GM23248 (cell line): ENCODE measurements at regions not wholly inside any gene's neighbourhood (a gene's known extent, or its start where the extent isn't known, plus 50 kb on each side); places are given as distances from the start of the nearest gene placed in this dataset.

Experiments
- DNase-seq: peaks from one replicate; pipeline ENCODE4 v3.0.0-alpha.2; 2015
- H2AFZ ChIP-seq: fragments of 200-600 bp; sonication (generic); 2 replicates; pipeline ENCODE4 v1.6.1; 2016; ENCODE audit warnings: antibody characterized with exemption
- H3F3A ChIP-seq: fragments of 200-600 bp; sonication (generic); 2 replicates; pipeline ENCODE4 v1.6.1; 2016; ENCODE audit warnings: mild to moderate bottlenecking, antibody characterized with exemption, mixed run types; ENCODE audit not compliant: insufficient read depth
- H3K27ac ChIP-seq: fragments of 200-600 bp; sonication (generic); 2 replicates; pipeline ENCODE4 v1.5.1; 2016; ENCODE audit warnings: mild to moderate bottlenecking
- H3K27me3 ChIP-seq: fragments of 200-600 bp; sonication (generic); replicated peaks from 2 replicates; pipeline ENCODE4 v1.6.1; 2016; ENCODE audit warnings: mild to moderate bottlenecking; ENCODE audit not compliant: insufficient read depth
- H3K36me3 ChIP-seq: fragments of 200-600 bp; sonication (generic); 2 replicates; pipeline ENCODE4 v1.6.1; 2016; ENCODE audit warnings: low read depth, mild to moderate bottlenecking
- H3K4me1 ChIP-seq: fragments of 200-600 bp; sonication (generic); 2 replicates; pipeline ENCODE4 v1.6.1; 2016; ENCODE audit warnings: mild to moderate bottlenecking; ENCODE audit not compliant: insufficient read depth
- H3K4me2 ChIP-seq: fragments of 200-600 bp; sonication (generic); one replicate; pipeline ENCODE4 v1.6.1; 2016; ENCODE audit warnings: mild to moderate bottlenecking; ENCODE audit not compliant: unreplicated experiment
- H3K4me3 ChIP-seq: fragments of 200-600 bp; sonication (generic); 2 replicates; pipeline ENCODE4 v1.5.1; 2016; ENCODE audit warnings: mild to moderate bottlenecking
- H3K79me2 ChIP-seq: fragments of 200-600 bp; sonication (generic); 2 replicates; pipeline ENCODE4 v1.6.1; 2016; ENCODE audit warnings: mild to moderate bottlenecking; ENCODE audit not compliant: insufficient read depth
- H3K9ac ChIP-seq: fragments of 200-600 bp; sonication (generic); 2 replicates; pipeline ENCODE4 v1.6.1; 2016; ENCODE audit warnings: mild to moderate bottlenecking
- H3K9me2 ChIP-seq: fragments of 200-600 bp; sonication (generic); 2 replicates; pipeline ENCODE4 v1.6.1; 2016; ENCODE audit warnings: mixed run types, mild to moderate bottlenecking, moderate library complexity; ENCODE audit not compliant: insufficient read depth
- H3K9me3 ChIP-seq: fragments of 200-600 bp; sonication (generic); one replicate; pipeline ENCODE4 v1.6.1; 2017; ENCODE audit warnings: low read depth
- H4K20me1 ChIP-seq: fragments of 200-600 bp; sonication (generic); 2 replicates; pipeline ENCODE4 v1.6.0; 2016; ENCODE audit not compliant: insufficient read depth
- EZH2 ChIP-seq: fragments of 200-600 bp; sonication (generic); IDR thresholded peaks from 2 replicates; pipeline ENCODE4 v1.6.1; 2018; ENCODE audit warnings: antibody characterized with exemption, mild to moderate bottlenecking; ENCODE audit not compliant: insufficient read depth, poor library complexity, severe bottlenecking
- EZH2phosphoT487 ChIP-seq: fragments of 200-600 bp; sonication (generic); IDR thresholded peaks from 2 replicates; pipeline ENCODE4 v1.6.1; 2018; ENCODE audit warnings: antibody characterized with exemption, moderate library complexity, mild to moderate bottlenecking, low read depth; ENCODE audit not compliant: insufficient read depth
- WGBS, 2 experiments: methylation state at CpG; one replicate each; pipeline ENCODE4 v1.1.6; 2015 to 2017; ENCODE audit warnings: low lambda C conversion rate in 2 of 2, low coverage in 1 of 2; ENCODE audit errors: missing lambda C conversion rate in 2 of 2; 5-methylcytosine and 5-hydroxymethylcytosine counted together
- in situ Hi-C: fragments of 300-500 bp; cut with MboI; formaldehyde crosslinking; loops from 2 replicates; pipeline ENCODE4 v1.15.0; 2020

DNA sequence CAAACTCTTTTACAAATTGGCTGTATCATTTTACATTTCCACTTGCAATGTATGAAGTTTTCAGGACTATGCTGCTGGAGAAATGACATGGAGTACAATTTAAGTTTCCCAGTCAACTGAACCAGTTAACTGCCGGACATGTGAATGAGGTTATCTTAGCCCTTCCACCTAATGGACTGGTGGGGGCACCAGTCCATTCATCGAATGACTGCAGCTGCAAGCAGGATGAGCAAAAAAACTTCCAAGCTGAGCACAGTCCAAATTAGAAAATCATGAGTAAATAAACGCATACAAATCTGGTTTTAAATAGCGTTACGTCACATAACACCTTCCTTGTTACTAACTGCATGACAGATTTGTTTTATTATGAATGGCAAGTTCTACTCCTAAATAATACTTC is 1131.5 kb downstream of the PCDH18 start:
- no peak overlapping the region for H3K4me2 ChIP-seq
- in situ Hi-C loops: no loop called here
- H3K27me3 ChIP-seq: no peaks in the 10 kb centered on the region
- TF ChIP-seq EZH2phosphoT487 (no peak), EZH2 (no peak)
- no peaks in the 10 kb centered on the region for H3K9me3 ChIP-seq
- no peaks in the 10 kb centered on the region for H4K20me1 ChIP-seq
- H3F3A ChIP-seq: no peaks in the 10 kb centered on the region
- no peaks in the 10 kb centered on the region for H3K4me1 ChIP-seq
- H3K4me3 ChIP-seq: no peak overlapping the region
- no peak overlapping the region for H3K27ac ChIP-seq
- no peak for DNase-seq
- 19 to 21% methylated on average over 5 of the region's 5 CpGs for WGBS, 2 experiments
- H2AFZ ChIP-seq: no peak overlapping the region
- H3K9me2 ChIP-seq: no peaks in the 10 kb centered on the region
- H3K9ac ChIP-seq: no peak overlapping the region
- no peaks in the 10 kb centered on the region for H3K36me3 ChIP-seq
- no peaks in the 10 kb centered on the region for H3K79me2 ChIP-seq

DNA sequence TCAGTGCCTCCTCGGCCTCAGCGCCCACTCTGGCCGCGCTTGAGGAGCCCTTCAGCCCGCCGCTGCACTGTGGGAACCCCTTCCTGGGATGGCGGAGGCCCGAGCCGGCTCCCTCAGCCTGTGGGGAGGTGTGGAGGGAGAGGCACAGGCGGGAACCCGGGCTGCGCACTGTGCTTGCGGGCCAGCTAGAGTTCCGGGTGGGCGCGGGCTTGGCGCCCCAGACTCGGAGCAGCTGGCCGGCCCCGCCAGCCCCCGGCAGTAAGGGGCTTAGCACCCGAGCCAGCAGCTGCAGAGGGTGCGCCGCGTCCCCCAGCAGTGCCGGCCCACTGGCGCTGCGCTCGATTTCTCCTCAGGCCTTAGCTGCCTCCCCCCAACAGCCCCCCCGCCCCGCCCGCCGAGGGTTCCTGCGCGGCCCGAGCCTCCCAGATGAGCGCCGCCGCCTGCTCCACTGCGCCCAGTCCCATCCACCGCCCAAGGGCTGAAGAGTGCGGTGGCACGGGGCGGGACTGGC is 1137.0 kb downstream of the PCDH18 start:
- Histone ChIP-seq H3K27ac (no peak overlapping the region), H3K9me3 (no peaks in the 10 kb centered on the region), H3K9me2 (no peaks in the 10 kb centered on the region), H3K4me1 (no peaks in the 10 kb centered on the region), H3K9ac (no peak overlapping the region), H3K36me3 (no peaks in the 10 kb centered on the region), H3K79me2 (no peaks in the 10 kb centered on the region), H3K27me3 (no peaks in the 10 kb centered on the region), H3F3A (no peaks in the 10 kb centered on the region), H2AFZ (no peak overlapping the region), H4K20me1 (no peaks in the 10 kb centered on the region), H3K4me2 (no peak overlapping the region), H3K4me3 (no peak overlapping the region)
- DNase-seq: no peak
- TF ChIP-seq EZH2phosphoT487 (no peak), EZH2 (no peak)
- WGBS, 2 experiments: 67 to 80% methylated on average over 23 to 44 of the region's 44 CpGs
- in situ Hi-C loops: no loop called here

DNA sequence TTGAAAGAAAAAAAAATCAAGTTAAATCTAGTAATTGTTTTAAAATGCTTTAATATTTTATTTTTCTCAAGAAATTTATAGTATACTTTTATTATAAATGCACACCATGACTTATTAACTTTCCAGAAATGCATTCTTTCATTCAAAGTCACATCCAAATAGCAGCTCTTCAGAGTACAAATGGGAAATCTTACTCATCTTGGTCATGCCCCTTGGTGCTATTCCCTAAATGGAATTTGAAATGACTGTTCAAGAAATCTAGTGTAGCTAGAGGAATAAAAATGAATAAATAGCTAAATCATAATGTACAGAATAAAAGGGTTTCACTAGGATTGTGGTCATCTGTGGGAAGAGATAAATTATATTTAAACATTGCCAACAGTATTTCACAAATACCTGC is 1139.7 kb downstream of the PCDH18 start:
- Histone ChIP-seq H3K9me2 (no peaks in the 10 kb centered on the region), H3K4me3 (no peak overlapping the region), H3K27me3 (no peaks in the 10 kb centered on the region), H2AFZ (no peak overlapping the region), H3K79me2 (no peaks in the 10 kb centered on the region), H3K4me2 (no peak overlapping the region), H4K20me1 (no peaks in the 10 kb centered on the region), H3K36me3 (no peaks in the 10 kb centered on the region), H3K9ac (no peak overlapping the region), H3K4me1 (no peaks in the 10 kb centered on the region), H3F3A (no peaks in the 10 kb centered on the region), H3K9me3 (no peaks in the 10 kb centered on the region), H3K27ac (no peak overlapping the region)
- in situ Hi-C loops: no loop called here
- DNase-seq: no peak
- no peak for TF ChIP-seq EZH2
- TF ChIP-seq EZH2phosphoT487: no peak

DNA sequence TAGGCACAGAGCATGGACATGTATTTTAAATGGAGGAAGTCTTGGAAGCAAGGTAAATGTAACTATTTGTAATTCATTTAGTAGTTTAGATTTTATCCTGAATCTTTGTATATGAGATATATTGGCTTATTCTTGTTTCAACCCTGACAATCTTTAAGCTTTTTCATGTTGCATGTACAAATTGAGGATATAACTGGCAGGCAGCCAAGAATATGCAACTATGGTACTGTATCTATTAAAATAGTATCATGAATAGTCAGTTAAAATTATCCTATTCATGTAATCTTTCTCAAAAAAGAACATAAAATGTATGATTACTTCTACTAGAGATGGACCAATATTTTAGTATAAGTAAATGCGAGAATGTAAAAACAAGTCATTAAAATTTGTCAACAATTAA is 1141.5 kb downstream of the PCDH18 start:
- no peaks in the 10 kb centered on the region for H3K9me3 ChIP-seq
- H3K9me2 ChIP-seq: no peaks in the 10 kb centered on the region
- H3K4me3 ChIP-seq: no peak overlapping the region
- no peak for DNase-seq
- H4K20me1 ChIP-seq: no peaks in the 10 kb centered on the region
- 57 to 62% methylated on average over 1 of the region's 1 CpG for WGBS, 2 experiments
- no peak for TF ChIP-seq EZH2phosphoT487
- no peak for TF ChIP-seq EZH2
- H3K27ac ChIP-seq: no peak overlapping the region
- no peak overlapping the region for H3K9ac ChIP-seq
- H3K36me3 ChIP-seq: no peaks in the 10 kb centered on the region
- H3K79me2 ChIP-seq: no peaks in the 10 kb centered on the region
- H3K27me3 ChIP-seq: no peaks in the 10 kb centered on the region
- H2AFZ ChIP-seq: no peak overlapping the region
- in situ Hi-C loops: no loop called here
- no peak overlapping the region for H3K4me2 ChIP-seq
- no peaks in the 10 kb centered on the region for H3K4me1 ChIP-seq
- no peaks in the 10 kb centered on the region for H3F3A ChIP-seq

DNA sequence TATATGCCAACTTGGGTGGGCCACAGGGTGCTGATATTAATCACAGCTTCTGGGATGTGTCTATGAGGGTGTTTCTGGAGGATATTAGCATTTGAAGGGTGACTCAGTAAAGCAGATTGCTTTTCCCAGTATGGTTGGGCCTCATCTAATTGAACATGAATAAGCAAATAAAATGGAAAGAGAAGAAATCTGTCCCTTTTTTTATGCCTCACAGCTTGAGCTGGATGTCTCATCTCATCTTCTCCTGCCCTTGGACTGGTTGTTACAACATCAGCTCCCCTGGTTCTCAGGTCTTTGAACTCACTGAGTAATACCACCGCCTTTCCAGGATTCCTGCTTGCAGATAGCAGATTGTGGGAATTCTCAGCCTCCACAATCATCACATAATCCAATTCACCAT is 1149.2 kb downstream of the PCDH18 start:
- H3K79me2 ChIP-seq: no peaks in the 10 kb centered on the region
- no peak overlapping the region for H3K4me2 ChIP-seq
- WGBS, 2 experiments: 22 to 30% methylated on average over 1 of the region's 1 CpG
- H3K27me3 ChIP-seq: no peaks in the 10 kb centered on the region
- no peak overlapping the region for H2AFZ ChIP-seq
- no peaks in the 10 kb centered on the region for H3K36me3 ChIP-seq
- no peak overlapping the region for H3K27ac ChIP-seq
- H3K9me2 ChIP-seq: no peaks in the 10 kb centered on the region
- DNase-seq: no peak
- TF ChIP-seq EZH2phosphoT487 (no peak), EZH2 (no peak)
- no peaks in the 10 kb centered on the region for H4K20me1 ChIP-seq
- no peak overlapping the region for H3K4me3 ChIP-seq
- in situ Hi-C loops: no loop called here
- no peak overlapping the region for H3K9ac ChIP-seq
- no peaks in the 10 kb centered on the region for H3K9me3 ChIP-seq
- no peaks in the 10 kb centered on the region for H3F3A ChIP-seq
- H3K4me1 ChIP-seq: no peaks in the 10 kb centered on the region
